Suprapubic skin (tissue), 4 donors: ENCODE measurements at regions not wholly inside any gene's neighbourhood (a gene's known extent, or its start where the extent isn't known, plus 50 kb on each side); places are given as distances from the start of the nearest gene placed in this dataset.

Source experiments
- DNase-seq, 2 donors: peaks; one replicate each; pipeline ENCODE4 v3.0.0-alpha.2; 2019; ENCODE audit warnings: low spot score in 2 of 2
- H3K27ac ChIP-seq: fragments of 200-600 bp; sonication (generic); one replicate; pipeline ENCODE4 v1.5.1; 2019
- H3K27me3 ChIP-seq: fragments of 200-600 bp; sonication (generic); one replicate; pipeline ENCODE4 v1.5.1; 2019
- H3K36me3 ChIP-seq: fragments of 200-600 bp; sonication (generic); one replicate; pipeline ENCODE4 v1.5.1; 2019
- H3K4me1 ChIP-seq: fragments of 200-600 bp; sonication (generic); one replicate; pipeline ENCODE4 v1.5.1; 2019
- H3K4me3 ChIP-seq: fragments of 200-600 bp; sonication (generic); one replicate; pipeline ENCODE4 v1.5.1; 2019; ENCODE audit warnings: mild to moderate bottlenecking
- H3K9me3 ChIP-seq: fragments of 200-600 bp; sonication (generic); one replicate; pipeline ENCODE4 v1.5.1; 2019
- EP300 ChIP-seq: sonication (generic); formaldehyde crosslinking; IDR thresholded peaks from one replicate; pipeline ENCODE4 v1.6.1; 2017; ENCODE audit warnings: antibody characterized with exemption
- POLR2A ChIP-seq, 2 donors: fragments of 450-650 bp; IDR thresholded peaks; one replicate each; pipeline ENCODE4 v1.6.1; 2017; ENCODE audit warnings: antibody characterized with exemption in 2 of 2, mild to moderate bottlenecking in 2 of 2, moderate library complexity in 2 of 2
- POLR2AphosphoS5 ChIP-seq, 3 donors: sonication (generic); formaldehyde crosslinking; IDR thresholded peaks; one replicate each; pipeline ENCODE4 v1.6.1; 2017; ENCODE audit warnings: antibody characterized with exemption in 3 of 3
- WGBS: methylation state at CpG from one replicate; pipeline ENCODE4 v1.1.5; 2018; 5-methylcytosine and 5-hydroxymethylcytosine counted together
- TF ChIP-seq, protein P1 (sequence below), 2 donors: fragments of 200-600 bp in 1 of 2; fragments of 450-650 bp in 1 of 2; sonication (generic) in 1 of 2; IDR thresholded peaks; one replicate each; pipeline ENCODE4 v1.5.1; 2016 to 2019; ENCODE audit warnings: antibody characterized with exemption in 2 of 2, mild to moderate bottlenecking in 1 of 2, moderate library complexity in 1 of 2

DNA sequence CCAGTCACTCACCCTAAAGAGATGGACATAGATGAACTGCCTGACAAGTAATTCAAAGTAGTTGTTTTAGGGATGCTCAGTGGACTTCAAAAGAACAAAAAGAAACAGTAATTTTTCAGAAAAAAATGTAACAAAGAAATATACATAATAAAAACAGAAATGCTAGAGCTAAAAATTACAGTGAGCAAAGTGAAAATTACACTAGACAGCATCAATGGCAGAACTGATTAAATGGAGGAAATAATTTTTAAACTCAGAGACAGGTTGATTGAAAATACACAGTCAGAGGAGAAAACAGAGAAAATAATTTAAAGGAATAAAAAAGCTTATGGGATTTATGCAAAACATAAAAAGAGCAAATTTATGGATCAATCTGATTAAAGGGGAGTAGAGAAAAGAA, 1968.4 kb downstream of the EFNA5 start:
- Histone ChIP-seq H3K4me1 (no peaks in the 10 kb centered on the region), H3K36me3 (no peaks in the 10 kb centered on the region), H3K9me3 (peaks cover 18% of the 10 kb centered on the region), H3K27ac (no peak overlapping the region), H3K27me3 (no peaks in the 10 kb centered on the region), H3K4me3 (no peak overlapping the region)
- TF ChIP-seq POLR2AphosphoS5 (IDR thresholded peaks at IDR 0.05) (no peak), EP300 (no peak), POLR2A (IDR thresholded peaks at IDR 0.05) (no peak)
- TF ChIP-seq, protein P1, sequence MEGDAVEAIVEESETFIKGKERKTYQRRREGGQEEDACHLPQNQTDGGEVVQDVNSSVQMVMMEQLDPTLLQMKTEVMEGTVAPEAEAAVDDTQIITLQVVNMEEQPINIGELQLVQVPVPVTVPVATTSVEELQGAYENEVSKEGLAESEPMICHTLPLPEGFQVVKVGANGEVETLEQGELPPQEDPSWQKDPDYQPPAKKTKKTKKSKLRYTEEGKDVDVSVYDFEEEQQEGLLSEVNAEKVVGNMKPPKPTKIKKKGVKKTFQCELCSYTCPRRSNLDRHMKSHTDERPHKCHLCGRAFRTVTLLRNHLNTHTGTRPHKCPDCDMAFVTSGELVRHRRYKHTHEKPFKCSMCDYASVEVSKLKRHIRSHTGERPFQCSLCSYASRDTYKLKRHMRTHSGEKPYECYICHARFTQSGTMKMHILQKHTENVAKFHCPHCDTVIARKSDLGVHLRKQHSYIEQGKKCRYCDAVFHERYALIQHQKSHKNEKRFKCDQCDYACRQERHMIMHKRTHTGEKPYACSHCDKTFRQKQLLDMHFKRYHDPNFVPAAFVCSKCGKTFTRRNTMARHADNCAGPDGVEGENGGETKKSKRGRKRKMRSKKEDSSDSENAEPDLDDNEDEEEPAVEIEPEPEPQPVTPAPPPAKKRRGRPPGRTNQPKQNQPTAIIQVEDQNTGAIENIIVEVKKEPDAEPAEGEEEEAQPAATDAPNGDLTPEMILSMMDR (IDR thresholded peaks at IDR 0.05), result no peak
- no peak for DNase-seq

DNA sequence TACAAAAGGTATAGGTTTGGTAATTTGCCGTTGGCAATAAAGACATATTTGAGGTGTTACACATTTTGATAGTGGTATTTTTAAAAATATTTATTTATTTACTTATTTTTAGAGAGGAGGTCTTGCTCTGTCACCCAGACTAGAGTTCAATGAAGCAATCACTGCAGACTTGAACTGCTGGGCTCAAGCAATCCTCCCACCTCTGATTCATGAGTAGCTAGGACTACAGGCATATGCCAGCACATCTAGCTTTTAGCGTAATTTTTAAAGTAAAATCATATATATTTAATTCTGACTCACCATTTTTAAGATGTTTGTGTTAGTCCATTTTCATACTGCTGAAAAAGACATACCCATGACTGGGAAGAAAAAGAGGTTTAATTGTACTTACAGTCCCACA, 1974.3 kb downstream of the EFNA5 start:
- H3K36me3 ChIP-seq, result no peaks in the 10 kb centered on the region
- DNase-seq, result no peak
- H3K27ac ChIP-seq, result no peak overlapping the region
- peaks cover 3% of the 10 kb centered on the region for H3K9me3 ChIP-seq
- H3K4me1 ChIP-seq, result no peaks in the 10 kb centered on the region
- TF ChIP-seq, protein P1 (IDR thresholded peaks at IDR 0.05), result no peak
- TF ChIP-seq EP300 (no peak), POLR2A (IDR thresholded peaks at IDR 0.05) (no peak), POLR2AphosphoS5 (IDR thresholded peaks at IDR 0.05) (no peak)
- H3K27me3 ChIP-seq, result no peaks in the 10 kb centered on the region
- H3K4me3 ChIP-seq, result no peak overlapping the region
- WGBS, result 97% methylated on average over 2 of the region's 2 CpGs

DNA sequence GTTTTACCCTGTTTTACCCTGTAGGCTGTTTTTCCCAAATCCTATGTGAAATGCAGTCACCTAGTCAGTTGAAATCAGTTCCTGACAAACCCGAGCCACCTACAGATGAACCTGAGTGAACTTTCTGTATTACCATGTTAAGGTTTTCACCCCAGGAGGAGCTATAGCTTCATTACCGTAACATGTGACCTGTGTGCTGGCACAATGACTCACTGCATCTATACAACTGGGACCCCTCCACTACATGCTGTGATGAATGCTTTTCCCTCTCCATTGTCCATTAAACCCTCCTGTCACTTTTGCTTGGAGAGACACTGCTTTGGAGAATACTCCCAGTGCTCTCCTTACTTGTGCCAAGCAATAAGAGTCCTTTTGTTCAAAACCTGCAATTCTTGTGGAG, 1974.8 kb downstream of the EFNA5 start:
- no peak overlapping the region for H3K27ac ChIP-seq
- no peak overlapping the region for H3K4me3 ChIP-seq

DNA sequence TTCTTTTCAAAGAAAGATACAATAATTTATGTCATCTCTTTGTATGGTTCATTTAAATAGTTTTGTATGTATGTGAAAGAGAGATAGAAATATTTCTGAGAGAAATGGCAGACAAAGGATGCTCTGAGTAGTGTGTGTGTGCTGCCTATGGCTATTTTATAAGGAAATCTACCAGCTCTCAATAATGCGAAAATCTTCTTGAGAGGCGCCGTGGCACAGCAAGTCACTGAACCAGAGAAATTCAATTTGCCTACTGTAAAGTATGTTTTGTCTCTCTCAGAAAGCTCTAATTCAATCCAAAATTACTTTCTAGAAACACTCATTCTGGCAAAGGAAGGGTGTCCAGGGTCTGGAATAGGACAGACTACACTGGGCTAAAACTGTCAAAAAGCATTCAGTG, 1981.1 kb downstream of the EFNA5 start:
- Histone ChIP-seq H3K27ac (no peak overlapping the region), H3K4me1 (no peaks in the 10 kb centered on the region), H3K4me3 (no peak overlapping the region), H3K9me3 (no peaks in the 10 kb centered on the region), H3K36me3 (no peaks in the 10 kb centered on the region), H3K27me3 (no peaks in the 10 kb centered on the region)
- WGBS, result 96% methylated on average over 3 of the region's 3 CpGs
- DNase-seq, result no peak
- TF ChIP-seq, protein P1 (IDR thresholded peaks at IDR 0.05), result no peak
- TF ChIP-seq POLR2AphosphoS5 (IDR thresholded peaks at IDR 0.05) (no peak), POLR2A (IDR thresholded peaks at IDR 0.05) (no peak), EP300 (no peak)

More for the DNA sequence above, 1974.8 kb downstream of the EFNA5 start:
- no peak for DNase-seq
- no peaks in the 10 kb centered on the region for H3K27me3 ChIP-seq
- 68% methylated on average over 2 of the region's 2 CpGs for WGBS
- no peaks in the 10 kb centered on the region for H3K36me3 ChIP-seq
- no peaks in the 10 kb centered on the region for H3K9me3 ChIP-seq
- no peak for TF ChIP-seq EP300
- TF ChIP-seq, protein P1 (IDR thresholded peaks at IDR 0.05), result no peak
- no peak for TF ChIP-seq POLR2A (IDR thresholded peaks at IDR 0.05)
- no peak for TF ChIP-seq POLR2AphosphoS5 (IDR thresholded peaks at IDR 0.05)
- H3K4me1 ChIP-seq, result no peaks in the 10 kb centered on the region

DNA sequence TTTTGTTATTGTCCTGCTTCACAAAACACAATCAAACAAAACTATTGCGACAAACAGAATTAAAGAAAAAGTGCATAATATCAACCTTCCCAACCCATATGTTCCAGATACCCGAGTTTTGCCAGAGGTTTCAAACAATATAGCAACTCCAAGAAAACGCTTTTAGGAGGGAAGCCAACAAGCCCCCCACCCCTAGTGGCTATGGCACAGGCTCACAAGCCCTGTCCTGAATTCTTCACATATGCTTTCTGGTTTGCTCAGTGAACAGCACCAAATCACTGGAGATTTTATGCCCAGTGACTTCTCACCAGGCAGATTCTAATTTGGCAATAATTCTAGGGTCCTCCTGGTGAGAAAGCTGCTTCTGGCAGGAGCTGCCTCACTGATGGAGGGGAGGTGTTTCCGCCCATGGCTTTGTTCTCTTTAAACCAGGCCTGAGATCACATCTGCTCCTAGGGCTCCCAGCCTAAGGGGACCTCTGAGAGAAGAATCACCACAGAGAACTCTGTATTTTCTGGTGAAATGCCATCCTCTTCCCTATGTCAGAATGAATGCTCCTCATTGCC, 1982.4 kb downstream of the EFNA5 start:
- WGBS, result 55% methylated on average over 4 of the region's 4 CpGs
- H3K4me1 ChIP-seq, result no peaks in the 10 kb centered on the region
- no peaks in the 10 kb centered on the region for H3K9me3 ChIP-seq
- no peak for DNase-seq
- no peak overlapping the region for H3K4me3 ChIP-seq
- H3K27me3 ChIP-seq, result no peaks in the 10 kb centered on the region
- H3K36me3 ChIP-seq, result no peaks in the 10 kb centered on the region
- H3K27ac ChIP-seq, result peak overlapping the region; percentile 47
- TF ChIP-seq, protein P1 (IDR thresholded peaks at IDR 0.05), result no peak
- TF ChIP-seq EP300 (no peak), POLR2A (IDR thresholded peaks at IDR 0.05) (no peak), POLR2AphosphoS5 (IDR thresholded peaks at IDR 0.05) (no peak)
